ENCODE measurements at regions not wholly inside any gene's neighbourhood (a gene's known extent, or its start where the extent isn't known, plus 50 kb on each side); places are given as distances from the start of the nearest gene placed in this dataset.

- intact Hi-C loops (cut with DNase I; ENCODE audit: low total_unique reads), result no loop called here
- TF ChIP-seq CTCF (IDR thresholded peaks at IDR 0.05) (no peak), POLR2A (IDR thresholded peaks at IDR 0.05) (no peak)
- Histone ChIP-seq H3K4me3 (no peak overlapping the region), H3K4me1 (no peaks in the 10 kb centered on the region), H3K27me3 (no peaks in the 10 kb centered on the region), H3K36me3 (ENCODE audit: low read depth, missing control alignments) (no peaks in the 10 kb centered on the region), H3K27ac (no peak overlapping the region), H3K9me3 (no peaks in the 10 kb centered on the region)
- 87 to 92% methylated on average over 4 of the region's 4 CpGs for WGBS, 2 donors
- DNase-seq, result no peak
Observed at GRCh38 chr10:4141471-4141870, 356.5 kb upstream of the KLF6 start.

- DNase-seq, result no peak
- no peaks in the 10 kb centered on the region for H3K36me3 ChIP-seq (ENCODE audit: low read depth, missing control alignments)
- H3K9me3 ChIP-seq, result no peaks in the 10 kb centered on the region
- no peak overlapping the region for H3K4me3 ChIP-seq
- no peak overlapping the region for H3K27ac ChIP-seq
- H3K4me1 ChIP-seq, result no peaks in the 10 kb centered on the region
- WGBS, 2 donors, result 82 to 85% methylated on average over 3 of the region's 3 CpGs
- TF ChIP-seq CTCF (IDR thresholded peaks at IDR 0.05) (no peak), POLR2A (IDR thresholded peaks at IDR 0.05) (no peak)
- intact Hi-C loops (cut with DNase I; ENCODE audit: low total_unique reads), result no loop called here
- no peaks in the 10 kb centered on the region for H3K27me3 ChIP-seq
Observed at GRCh38 chr10:4138146-4138721, 353.2 kb upstream of the KLF6 start.

GRCh38 chr10:4137299-4137698, 352.3 kb upstream of the KLF6 start:
- no peak for DNase-seq
- Histone ChIP-seq H3K27ac (no peak overlapping the region), H3K4me1 (no peaks in the 10 kb centered on the region), H3K27me3 (no peaks in the 10 kb centered on the region), H3K9me3 (no peaks in the 10 kb centered on the region), H3K4me3 (no peak overlapping the region), H3K36me3 (ENCODE audit: low read depth, missing control alignments) (no peaks in the 10 kb centered on the region)
- TF ChIP-seq POLR2A (IDR thresholded peaks at IDR 0.05) (no peak), CTCF (IDR thresholded peaks at IDR 0.05) (no peak)
- intact Hi-C loops (cut with DNase I; ENCODE audit: low total_unique reads), result no loop called here
- 89 to 96% methylated on average over 4 of the region's 4 CpGs for WGBS, 2 donors

- H3K27me3 ChIP-seq, result no peaks in the 10 kb centered on the region
- TF ChIP-seq POLR2A (IDR thresholded peaks at IDR 0.05) (no peak), CTCF (IDR thresholded peaks at IDR 0.05) (no peak)
- H3K36me3 ChIP-seq (ENCODE audit: low read depth, missing control alignments), result no peaks in the 10 kb centered on the region
- H3K4me3 ChIP-seq, result no peak overlapping the region
- no peak for DNase-seq
- WGBS, 2 donors, result 54 to 75% methylated on average over 2 of the region's 2 CpGs
- intact Hi-C loops (cut with DNase I; ENCODE audit: low total_unique reads), result no loop called here
- H3K27ac ChIP-seq, result no peak overlapping the region
- peaks cover 4% of the 10 kb centered on the region for H3K4me1 ChIP-seq
- H3K9me3 ChIP-seq, result no peaks in the 10 kb centered on the region
Observed at GRCh38 chr10:4136121-4136520, 351.1 kb upstream of the KLF6 start.

GRCh38 chr10:4132216-4132556, 347.2 kb upstream of the KLF6 start:
- Histone ChIP-seq H3K9me3 (no peaks in the 10 kb centered on the region), H3K36me3 (ENCODE audit: low read depth, missing control alignments) (no peaks in the 10 kb centered on the region), H3K4me1 (peaks cover 4% of the 10 kb centered on the region), H3K27ac (no peak overlapping the region), H3K4me3 (no peak overlapping the region), H3K27me3 (no peaks in the 10 kb centered on the region)
- TF ChIP-seq CTCF (IDR thresholded peaks at IDR 0.05), result no peak
- no peak for TF ChIP-seq POLR2A (IDR thresholded peaks at IDR 0.05)
- intact Hi-C loops (cut with DNase I; ENCODE audit: low total_unique reads), result no loop called here
- 89 to 100% methylated on average over 1 of the region's 1 CpG for WGBS, 2 donors
- no peak for DNase-seq

Data from testis (tissue), 2 donors.